ENCODE measurements at regions not wholly inside any gene's neighbourhood (a gene's known extent, or its start where the extent isn't known, plus 50 kb on each side); places are given as distances from the start of the nearest gene placed in this dataset.
"Not testable (repeated sequence)": the region's sequence is repeated elsewhere in the genome, so short reads cannot be mapped to it uniquely, and the experiment has no call there.

DNA sequence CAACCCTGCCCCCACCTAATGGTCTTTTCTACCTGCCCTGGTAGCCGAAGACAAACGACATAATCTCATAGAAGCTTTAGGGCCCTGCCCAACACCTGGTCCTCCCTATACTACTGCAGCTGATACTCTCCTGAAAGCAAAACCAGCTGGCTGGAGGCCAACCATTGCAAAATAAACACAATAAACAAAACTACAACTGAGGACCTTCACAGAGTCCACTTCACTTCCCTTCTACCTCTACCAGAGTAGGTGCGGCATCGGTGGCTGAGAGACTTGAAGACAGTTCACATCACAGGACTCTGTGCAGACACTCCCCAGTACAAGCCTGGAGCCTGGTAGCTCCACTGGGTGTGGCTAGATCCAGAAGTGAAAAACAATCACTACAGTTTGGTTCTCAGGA lies 476.2 kb downstream of the MMUT start:
- no peak for DNase-seq

DNA sequence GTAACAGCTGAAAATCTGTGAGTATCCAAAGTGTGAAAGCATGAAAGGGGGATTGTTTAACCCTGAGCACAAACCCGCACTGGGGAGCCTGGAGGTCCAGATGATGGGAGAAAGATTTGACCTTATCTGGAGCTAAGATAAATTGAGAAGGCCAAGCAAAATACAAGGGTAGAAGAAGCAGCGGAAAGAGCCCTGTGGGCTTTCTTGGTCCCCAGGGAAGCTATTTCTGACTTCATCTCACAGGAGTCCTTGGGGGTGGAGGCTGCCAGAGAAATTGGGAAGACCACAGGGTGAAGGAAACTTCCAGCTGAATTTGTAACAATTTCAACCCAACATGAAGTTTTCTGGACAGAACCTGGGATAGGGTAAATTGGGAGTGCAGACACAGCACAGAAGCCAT lies 476.9 kb downstream of the MMUT start:
- DNase-seq: no peak

DNA sequence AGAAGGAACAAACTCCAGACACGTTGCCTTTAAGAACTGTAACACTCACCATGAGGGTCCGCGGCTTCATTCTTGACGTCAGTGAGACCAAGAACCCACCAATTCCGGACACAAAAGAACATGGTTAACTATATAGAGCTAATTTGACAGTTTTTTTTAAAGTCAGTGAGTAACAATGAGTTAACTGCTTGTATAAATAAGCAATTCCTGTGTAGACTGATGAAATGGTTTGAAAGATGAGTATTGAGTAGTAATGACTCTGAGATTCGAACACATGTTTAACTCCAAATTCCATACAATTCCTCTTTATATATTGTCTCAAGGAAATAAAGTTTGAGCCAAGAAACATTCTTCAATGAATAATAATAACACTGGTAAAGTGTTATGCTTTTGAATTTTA lies 478.0 kb downstream of the MMUT start:
- no peak for DNase-seq

DNA sequence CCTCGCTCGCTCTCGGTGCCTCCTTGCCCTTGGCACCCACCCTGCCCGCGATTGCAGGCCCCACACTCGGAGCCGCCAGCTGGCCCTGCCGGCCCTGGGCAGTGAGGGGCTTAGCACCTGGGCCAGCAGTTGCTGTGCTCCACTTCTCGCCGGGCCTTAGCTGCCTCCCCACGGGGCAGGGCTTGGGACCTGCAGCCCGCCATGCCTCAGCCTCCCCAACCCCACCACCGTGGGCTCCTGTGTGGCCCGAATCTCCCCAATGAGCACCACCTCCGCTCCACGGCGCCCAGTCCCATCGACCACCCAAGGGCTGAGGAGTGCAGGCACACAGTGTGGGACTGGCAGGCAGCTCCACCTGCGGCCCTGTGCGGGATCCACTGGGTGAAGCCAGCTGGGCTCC lies 479.1 kb downstream of the MMUT start:
- not testable (repeated sequence) for DNase-seq

DNA sequence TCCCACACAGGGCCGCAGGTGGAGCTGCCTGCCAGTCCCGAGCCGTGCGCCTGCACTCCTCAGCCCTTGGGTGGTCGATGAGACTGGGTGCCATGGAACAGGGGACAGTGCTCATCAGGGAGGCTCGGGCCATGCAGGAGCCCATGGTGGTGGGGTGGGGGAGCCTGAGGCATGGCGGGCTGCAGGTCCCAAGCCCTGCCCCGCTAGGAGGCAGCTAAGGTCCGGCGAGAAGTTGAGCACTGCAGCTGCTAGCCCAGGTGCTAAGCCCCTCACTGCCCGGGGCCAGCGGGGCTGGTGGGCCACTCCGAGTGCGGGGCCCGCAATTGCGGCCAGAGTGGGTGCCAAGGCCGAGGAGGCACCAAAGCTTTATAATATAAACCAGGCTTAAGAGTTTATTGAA lies 479.7 kb downstream of the MMUT start:
- DNase-seq: no peak

DNA sequence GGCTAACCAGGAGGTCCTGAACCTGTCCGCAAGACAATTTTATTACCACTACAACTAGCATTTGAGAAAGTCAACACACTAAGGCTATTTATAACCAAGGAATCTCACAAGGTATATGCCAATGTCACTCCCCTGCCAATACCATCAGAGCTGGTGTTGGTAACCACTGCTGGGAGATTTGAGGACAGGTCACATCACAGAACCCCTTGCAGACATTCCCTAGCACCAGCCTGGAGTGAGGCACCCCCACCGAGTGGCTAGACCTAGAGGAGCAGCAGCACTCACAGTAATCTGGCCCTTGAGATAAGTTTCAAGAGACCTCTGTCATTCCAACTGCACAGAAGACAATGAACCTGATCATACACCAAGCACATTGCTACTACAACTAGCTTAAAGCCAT lies 483.2 kb downstream of the MMUT start:
- DNase-seq: no peak

DNA sequence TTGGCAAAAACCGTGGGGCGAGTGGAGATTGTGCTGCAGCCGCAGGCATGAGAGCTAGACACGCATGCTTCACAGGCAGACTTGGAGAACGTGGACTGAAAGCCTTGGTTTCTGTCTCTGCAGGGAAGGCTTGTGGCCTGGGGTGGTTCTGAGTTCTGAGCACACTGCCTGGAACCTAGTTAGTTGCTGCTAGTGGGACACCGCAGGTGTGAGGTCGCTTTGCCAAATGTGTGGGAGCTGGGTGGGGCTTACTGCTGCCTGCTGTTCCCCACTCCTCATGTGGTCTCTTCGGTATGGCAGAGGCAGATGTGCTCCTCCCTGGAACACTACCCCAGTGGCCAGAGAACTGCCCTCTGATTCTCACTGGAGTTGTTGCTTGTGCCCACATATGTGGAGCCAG lies 484.0 kb downstream of the MMUT start:
- DNase-seq: no peak

DNA sequence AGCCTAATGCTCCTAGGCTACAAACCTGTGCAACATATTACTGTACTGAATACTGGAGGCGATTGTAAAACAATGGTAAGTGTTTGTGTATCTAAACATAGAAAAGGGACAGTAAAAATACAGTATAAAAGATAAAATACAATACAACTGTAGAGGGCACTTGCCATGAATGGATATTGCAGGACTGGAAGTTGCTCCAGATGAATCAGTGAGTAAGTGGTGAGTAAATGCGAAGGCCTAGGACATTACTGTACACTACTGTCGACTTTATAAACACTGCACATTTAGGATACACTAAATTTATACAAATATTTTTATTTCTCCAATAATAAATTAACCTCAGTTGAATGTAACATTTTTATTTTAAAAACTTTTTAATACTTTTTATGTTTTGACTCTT lies 485.0 kb downstream of the MMUT start:
- DNase-seq: no peak

DNA sequence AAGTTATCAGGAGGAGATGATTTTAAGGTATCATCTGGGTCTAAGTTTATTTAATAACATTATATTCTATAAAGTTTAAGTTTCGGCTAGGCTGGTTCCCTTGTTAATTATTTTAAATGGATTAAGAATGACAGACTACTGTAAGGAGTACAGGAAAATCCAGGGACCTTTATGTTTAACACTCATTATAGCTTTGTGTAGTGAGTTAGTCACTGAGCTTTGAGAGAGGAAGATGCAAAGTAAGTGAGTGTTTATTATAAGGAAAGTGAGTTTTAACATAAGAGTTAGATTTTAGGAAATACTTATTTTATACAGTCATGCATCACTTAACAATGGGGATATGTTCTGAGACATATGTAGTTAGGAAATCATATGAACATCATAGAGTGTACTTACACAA lies 485.5 kb downstream of the MMUT start:
- DNase-seq: no peak

DNA sequence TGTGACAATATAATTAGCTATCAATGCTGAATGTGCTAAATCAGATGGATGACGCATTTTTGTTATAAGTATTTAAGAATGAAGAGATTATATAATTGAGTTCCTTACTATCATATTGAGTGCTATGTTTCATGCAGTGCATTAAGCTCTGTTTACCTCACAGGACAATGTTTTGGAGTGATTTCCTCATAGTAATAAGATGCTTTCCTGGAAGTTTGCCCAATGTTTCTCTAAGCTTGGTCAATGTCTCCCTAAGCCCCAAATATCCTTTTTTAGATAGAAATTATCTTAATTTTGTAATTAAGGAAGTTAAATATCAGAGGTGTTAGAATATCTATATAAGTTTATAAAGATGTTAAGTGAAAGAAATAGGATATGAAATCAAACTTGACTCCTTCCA lies 489.6 kb downstream of the MMUT start:
- no peak for DNase-seq

DNA sequence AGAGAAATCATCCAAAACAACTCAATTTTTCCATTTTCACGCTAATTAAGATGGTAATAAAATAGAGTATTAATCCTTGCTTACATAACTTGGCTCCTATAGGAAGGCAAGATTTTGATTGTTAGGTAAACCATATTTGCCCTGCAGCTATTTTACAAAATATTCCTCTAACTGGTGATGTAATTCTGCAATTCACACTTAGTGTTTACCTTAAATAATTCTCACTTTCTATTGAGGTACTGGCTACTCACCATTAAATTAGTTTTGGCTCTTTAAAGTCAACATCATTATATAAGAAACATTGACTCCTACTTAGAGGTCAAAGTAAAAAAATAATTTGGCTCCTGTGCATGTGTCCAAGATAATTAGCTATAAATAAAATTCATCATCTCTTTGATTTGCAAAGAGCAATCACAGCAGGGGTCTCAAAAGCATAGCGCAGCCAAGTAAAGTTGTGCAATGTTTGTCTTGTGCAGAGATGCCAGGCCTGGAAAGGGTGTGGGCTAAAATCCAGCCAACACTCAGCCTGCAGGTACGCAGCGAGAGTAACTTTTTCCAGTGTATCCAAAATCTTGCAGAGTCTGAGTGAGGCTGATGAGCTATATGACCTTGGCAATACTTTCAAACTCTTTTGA lies 501.2 kb downstream of the MMUT start:
- DNase-seq: no peak

DNA sequence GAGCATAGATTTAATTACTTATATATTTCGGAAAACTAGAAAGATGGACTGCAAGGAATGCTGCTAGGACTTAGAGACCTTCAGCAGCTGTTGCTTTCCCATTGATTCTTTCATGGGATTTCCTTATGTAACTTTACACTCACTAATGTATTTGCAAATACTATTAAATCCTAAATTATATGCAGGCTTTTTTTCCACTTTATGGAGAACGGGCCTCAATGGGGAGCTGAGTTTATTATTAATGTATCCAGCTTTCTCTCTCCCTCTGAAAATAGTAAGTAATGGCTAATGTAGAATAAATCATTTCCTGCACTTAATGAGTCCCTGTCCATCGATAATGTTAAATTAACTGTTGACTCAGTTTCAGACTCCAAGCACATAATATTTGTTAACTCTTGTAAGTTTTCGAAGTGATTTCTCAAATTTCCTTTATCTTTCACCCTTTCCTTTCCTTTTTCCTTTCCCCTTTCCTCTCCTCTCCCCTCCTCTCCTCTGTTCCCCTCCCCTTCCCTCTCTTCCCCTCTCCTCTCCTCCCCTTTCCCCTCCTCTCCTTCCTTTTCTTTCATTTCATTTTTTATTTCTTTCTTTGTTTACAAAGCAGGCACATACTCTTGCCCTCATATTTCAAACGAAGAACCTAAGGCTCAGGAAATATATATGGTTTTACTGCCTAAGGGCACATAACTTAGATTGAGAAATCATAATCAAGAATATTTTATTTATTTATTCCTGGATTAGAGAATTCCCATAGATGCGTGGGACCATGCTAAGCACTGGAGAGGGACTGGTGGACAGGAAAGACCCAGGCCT lies 503.6 kb downstream of the MMUT start:
- no peak for DNase-seq

DNA sequence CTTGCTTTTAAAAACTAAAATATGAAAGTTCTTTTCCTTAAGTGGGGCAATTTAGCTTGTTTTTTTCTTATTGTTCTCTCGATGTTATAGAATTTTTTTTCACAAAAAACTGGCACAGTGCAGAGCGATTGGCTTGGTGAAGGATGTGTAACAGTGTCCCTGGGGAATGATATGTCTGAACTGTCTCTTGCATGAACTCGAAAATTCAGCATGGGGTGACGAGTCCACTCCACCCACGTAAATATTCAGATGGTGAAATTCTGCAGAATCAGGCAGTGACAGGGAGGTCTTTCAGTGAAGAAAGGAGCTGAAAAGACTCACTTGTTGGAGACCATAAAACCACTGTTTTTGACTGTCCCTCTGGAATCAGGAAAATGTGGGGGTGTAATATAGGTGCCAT lies 505.3 kb downstream of the MMUT start:
- no peak for DNase-seq

DNA sequence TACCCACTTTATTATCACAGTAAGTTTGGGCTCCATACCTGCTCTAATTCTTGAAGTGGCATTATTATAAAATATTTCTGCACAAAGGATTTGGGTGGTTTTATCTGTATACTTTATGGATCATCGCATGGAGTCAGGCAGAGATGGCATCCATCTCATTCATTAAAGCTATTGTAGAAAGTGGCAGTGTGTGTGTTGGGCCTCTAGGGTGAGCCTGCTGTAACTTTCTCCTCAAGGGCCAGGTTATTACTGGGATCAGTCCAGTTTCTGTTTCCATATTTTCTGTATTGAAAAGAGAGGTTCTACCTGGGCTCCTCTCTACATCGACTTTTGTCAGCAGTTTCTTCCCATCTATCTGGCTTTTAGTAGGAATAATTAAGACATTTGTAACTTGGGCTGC lies 511.1 kb downstream of the MMUT start:
- no peak for DNase-seq

DNA sequence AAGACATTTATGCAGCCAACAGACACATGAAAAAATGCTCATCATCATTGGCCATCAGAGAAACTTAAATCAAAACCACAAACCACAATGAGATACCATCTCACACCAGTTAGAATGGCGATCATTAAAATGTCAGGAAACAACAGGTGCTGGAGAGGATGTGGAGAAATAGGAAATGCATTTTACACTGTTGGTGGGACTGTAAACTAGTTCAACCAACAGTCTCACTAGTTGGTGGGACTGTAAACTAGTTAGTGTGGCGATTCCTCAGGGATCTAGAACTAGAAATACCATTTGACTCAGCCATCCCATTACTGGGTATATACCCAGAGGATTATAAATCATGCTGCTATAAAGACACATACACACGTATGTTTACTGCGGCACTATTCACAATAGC lies 518.8 kb downstream of the MMUT start:
- DNase-seq: peak; percentile 47

DNA sequence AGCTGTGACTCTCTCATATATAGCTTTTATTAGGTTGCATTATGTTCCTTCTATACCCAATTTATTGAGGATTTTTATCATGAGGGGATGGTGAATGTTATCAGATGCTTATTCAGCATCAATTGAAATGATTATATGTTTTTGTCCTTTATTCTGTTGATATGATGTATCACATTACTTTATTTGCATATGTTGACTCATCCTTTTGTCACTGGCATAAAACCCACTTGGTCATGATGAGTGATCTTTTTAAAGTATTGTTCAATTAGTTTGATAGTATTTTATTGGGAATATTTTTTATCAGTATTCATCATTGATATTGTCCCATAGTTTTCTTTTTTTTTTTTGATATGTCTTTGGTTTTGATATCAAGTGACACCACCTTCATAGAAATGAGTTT lies 529.9 kb downstream of the MMUT start:
- DNase-seq: no peak

DNA sequence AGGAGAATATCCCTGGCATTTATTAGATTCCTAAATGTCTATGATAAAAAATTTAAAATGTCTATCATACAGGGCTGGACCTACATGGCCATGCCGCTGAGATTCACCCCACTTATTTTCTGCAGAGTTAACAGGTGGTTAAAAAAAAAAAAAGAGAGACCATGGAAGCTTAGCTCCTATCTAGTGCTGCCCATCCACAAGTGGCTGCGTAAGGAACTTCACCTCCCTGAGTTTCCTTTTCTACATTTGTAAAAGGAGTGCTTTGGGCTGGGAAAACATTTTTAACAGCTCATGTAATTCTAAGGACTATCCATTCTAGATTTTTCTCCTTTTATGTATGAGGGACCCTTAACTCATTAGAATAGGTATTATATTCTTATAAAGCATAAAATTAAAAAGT lies 534.1 kb downstream of the MMUT start:
- DNase-seq: no peak

DNA sequence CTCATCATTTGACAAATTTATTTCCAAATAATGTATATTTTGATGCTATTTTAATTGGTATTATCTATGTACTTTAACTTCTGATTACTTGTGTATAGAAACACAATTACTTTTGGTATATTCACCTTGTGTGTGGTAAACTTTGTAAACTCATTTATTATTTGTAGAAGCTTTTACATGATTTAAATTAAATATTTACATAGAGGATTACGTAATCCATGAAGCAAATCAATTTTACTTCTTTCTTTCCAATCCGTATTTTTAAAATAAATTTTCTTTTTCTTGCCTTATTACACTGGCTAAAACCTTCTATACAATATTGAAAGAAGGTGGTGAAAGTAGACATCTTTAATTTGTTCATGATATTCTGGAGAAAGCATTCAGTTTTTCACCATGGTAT lies 540.2 kb downstream of the MMUT start:
- DNase-seq: no peak

DNA sequence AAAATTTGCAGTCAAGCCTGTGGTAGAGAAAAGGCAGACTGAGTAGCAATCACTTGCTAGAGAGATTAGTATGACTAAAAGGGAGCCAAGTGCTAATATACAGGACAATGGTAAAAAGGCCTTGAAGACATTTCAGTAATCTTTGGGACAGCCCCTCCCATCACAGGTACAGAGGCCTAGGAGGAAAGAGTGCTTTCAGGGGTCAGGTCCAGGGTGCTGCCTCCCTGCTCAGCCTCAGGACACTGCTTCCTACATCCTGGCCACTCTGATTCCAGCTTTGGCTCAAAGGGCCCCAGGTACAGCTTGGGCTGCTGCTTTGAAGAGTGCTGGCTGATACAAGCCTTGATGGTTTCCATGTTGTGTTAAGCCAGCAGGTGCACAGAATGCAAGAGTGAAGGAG lies 543.5 kb downstream of the MMUT start:
- DNase-seq: no peak

DNA sequence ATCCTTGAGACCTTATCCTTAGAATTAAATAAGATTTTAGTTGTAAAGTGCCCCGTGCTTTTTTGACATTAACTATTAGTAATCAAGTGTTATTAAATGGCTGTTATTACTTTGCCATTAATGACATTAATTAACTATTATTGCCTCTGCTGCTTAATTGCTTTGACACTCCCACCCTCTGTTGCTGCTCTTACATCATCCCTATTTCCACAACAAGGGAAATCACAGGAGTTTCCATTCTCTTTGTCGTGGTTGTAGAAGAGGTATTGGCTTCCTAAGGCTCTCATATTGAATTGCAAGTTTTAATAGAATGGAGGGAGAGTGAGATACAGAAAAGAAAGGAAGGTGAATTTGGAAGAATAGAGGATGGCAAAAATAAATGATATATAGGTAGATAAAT lies 545.8 kb downstream of the MMUT start:
- DNase-seq: no peak

DNA sequence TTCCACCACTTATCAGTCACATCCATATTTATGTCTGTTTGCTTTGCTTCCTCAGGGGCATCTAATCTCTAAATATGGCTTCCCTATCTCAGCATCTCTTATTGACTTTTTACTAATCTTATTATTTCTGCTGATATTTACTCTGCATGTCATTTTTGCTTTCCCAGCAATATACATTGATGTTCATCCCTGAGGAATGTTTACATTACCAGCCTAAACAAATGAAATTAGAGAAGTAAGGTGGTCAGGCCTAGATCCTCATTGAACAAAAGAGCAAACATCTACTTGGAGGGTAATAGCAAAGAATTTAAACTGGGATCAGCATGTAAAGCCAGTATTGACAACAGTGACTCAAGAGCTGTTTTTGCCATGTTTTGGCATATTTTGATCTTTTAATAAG lies 546.4 kb downstream of the MMUT start:
- no peak for DNase-seq

DNA sequence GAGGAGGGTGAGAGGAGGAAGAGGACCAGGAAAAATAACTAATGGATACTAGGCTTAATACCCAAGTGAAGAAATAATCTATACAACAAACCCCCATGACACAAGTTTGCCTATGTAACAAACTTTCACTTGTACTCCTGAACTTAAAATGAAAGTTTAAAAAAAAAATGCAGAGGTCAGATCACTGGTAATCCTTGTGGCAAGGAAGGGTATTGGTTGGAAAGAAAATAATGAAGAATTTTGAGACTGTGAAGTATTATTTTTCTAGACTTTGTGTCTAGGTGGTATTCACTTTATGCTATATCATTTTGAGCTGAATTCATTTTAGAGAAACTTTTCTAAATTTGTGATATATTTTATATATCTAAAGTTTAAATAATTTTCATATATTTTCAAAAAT lies 547.5 kb downstream of the MMUT start:
- DNase-seq: no peak

DNA sequence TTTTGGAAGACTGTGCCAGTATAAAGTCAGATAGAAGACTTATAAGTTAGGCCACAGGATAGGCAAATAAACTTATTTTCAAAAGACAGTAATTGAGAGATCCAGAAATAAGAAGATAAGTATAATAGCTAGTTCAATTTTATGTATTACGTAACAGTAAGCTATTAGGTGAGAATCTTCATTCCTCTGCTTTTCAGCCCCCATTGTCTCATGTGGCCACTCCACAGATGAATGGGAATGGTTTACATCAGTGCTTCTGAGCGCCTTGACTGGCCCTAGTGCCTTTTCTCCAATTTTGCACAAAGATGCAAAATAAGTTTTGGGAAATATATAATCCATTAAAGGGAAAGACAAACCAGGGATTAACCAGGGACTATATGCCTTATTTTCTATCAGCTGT lies 550.5 kb downstream of the MMUT start:
- DNase-seq: no peak

DNA sequence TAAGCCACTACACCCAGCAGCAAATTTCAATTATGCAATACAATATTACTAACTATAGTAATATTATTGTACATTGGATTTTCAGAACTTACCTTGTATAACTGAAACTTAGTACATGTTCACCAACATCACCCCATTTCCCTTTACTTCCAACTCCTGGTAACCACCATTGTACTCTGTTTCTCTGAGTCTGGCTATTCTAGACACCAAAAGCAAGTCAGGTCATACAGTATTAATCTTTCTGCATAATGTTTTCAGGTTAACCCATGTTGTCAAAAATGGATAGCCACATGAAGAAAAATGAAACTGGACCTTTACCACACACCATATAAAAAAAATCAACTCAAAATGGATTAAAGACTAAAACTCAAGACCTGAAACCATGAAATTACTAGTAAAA lies 558.2 kb downstream of the MMUT start:
- DNase-seq: no peak

DNA sequence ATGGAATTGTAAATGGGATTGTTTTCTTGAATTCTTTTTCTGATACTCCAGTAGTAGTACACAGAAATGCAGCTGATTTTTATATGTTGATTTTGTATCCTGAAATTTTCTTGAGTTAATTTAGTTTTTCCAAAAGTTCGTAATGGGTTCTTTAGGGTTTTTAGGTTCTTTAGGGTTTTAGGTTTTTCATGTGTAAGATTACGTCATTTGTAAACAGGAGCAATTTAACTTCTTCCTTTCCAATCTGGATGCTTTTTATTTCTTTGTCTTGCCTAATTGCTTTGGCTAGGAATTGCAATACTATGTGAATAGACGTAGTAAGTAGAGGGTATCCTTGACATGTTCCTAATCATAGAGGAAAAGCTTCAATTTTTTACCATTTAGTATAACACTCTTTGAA lies 568.6 kb downstream of the MMUT start:
- DNase-seq: no peak
